ENCODE measurements at regions not wholly inside any gene's neighbourhood (a gene's known extent, or its start where the extent isn't known, plus 50 kb on each side); places are given as distances from the start of the nearest gene placed in this dataset.

DNA sequence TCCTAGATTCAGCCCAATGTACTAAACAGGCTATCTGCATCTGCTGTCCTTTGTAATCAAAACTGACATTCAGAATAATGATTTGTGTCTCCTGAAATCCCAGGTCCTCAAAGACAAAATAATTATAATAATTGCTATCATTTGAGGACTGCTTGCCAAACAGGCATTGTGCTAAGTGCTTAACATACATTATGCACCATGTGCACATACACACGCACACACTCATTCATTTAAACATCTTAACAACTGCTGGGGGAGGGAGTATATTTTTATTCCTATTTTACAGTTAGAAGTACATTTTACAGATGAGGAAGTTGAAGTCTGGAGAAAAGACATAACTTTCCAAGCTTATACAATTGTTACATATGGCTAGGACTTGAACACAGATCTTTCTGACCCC lies 308.0 kb upstream of the ZC3H12C start:
- no peak for DNase-seq
- Mint-ChIP-seq H3K4me1 (ENCODE audit: low read depth, unreplicated experiment) (no peaks in the 10 kb centered on the region), H3K27me3 (ENCODE audit: unreplicated experiment) (no peaks in the 10 kb centered on the region), H3K9me3 (ENCODE audit: low read depth, unreplicated experiment) (no peaks in the 10 kb centered on the region), H3K4me3 (ENCODE audit: low read depth, unreplicated experiment) (no peak overlapping the region), H3K36me3 (ENCODE audit: insufficient read depth, unreplicated experiment) (no peaks in the 10 kb centered on the region), H3K27ac (ENCODE audit: unreplicated experiment) (no peak overlapping the region)
- CTCF ChIA-PET, result no interaction called here
- TF ChIP-seq, protein P1, sequence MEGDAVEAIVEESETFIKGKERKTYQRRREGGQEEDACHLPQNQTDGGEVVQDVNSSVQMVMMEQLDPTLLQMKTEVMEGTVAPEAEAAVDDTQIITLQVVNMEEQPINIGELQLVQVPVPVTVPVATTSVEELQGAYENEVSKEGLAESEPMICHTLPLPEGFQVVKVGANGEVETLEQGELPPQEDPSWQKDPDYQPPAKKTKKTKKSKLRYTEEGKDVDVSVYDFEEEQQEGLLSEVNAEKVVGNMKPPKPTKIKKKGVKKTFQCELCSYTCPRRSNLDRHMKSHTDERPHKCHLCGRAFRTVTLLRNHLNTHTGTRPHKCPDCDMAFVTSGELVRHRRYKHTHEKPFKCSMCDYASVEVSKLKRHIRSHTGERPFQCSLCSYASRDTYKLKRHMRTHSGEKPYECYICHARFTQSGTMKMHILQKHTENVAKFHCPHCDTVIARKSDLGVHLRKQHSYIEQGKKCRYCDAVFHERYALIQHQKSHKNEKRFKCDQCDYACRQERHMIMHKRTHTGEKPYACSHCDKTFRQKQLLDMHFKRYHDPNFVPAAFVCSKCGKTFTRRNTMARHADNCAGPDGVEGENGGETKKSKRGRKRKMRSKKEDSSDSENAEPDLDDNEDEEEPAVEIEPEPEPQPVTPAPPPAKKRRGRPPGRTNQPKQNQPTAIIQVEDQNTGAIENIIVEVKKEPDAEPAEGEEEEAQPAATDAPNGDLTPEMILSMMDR (IDR thresholded peaks at IDR 0.05; ENCODE audit: unreplicated experiment), result no peak
- no TSS peak for BruUV-seq (replicated peaks)
- intact Hi-C loops (cut with micrococcal nuclease; ENCODE audit: unreplicated experiment), result no loop called here

DNA sequence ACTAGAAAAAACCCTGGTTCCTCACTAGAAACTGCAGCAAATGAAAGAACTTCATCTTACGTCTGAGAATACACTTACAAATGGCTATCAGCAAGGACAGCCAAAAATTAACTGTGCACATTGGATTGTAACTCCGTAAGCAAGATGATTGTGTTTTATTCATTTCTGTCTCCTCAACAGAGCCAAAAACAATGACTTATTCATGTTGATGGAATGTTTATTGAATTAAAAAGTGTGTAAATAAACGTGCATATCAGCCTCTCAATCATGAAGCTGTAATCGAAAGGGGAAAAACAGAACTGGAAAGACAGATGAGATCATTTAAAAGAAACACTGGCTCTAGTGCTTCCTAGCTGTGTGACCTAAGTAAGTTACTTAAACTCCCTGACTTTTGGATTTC lies 307.5 kb upstream of the ZC3H12C start:
- Mint-ChIP-seq H3K4me3 (ENCODE audit: low read depth, unreplicated experiment) (no peak overlapping the region), H3K27me3 (ENCODE audit: unreplicated experiment) (no peaks in the 10 kb centered on the region), H3K9me3 (ENCODE audit: low read depth, unreplicated experiment) (no peaks in the 10 kb centered on the region), H3K36me3 (ENCODE audit: insufficient read depth, unreplicated experiment) (no peaks in the 10 kb centered on the region), H3K27ac (ENCODE audit: unreplicated experiment) (no peak overlapping the region), H3K4me1 (ENCODE audit: low read depth, unreplicated experiment) (no peaks in the 10 kb centered on the region)
- intact Hi-C loops (cut with micrococcal nuclease; ENCODE audit: unreplicated experiment), result no loop called here
- no TSS peak for BruUV-seq (replicated peaks)
- CTCF ChIA-PET, result no interaction called here
- TF ChIP-seq, protein P1 (IDR thresholded peaks at IDR 0.05; ENCODE audit: unreplicated experiment), result no peak
- DNase-seq, result no peak

DNA sequence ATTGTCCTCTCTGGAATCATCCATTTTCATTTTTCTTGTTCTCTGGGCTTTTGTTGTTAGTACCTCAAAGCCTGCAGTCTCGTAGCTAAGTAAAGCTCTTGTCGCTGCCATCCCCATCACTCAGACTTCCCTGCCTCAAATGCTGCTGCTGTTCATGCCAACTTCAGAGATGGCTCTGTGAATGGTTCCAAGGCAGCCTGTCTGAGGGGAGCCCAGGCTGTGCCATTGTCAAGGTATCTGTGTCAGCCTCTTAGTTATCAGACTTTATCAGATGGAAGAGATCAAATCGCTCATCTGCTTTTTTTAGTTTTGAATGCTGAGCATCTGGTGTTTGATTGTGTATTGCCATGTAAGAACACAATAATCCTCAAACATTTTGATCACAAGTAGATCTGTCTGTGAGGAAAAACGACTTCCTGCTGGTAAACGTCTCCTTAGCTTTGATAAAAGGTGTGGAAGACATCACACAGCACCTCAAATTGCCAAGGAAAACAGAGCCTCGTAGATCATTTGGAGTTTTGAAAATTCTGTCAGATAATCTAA lies 304.2 kb upstream of the ZC3H12C start:
- Mint-ChIP-seq H3K4me1 (ENCODE audit: low read depth, unreplicated experiment) (no peaks in the 10 kb centered on the region), H3K4me3 (ENCODE audit: low read depth, unreplicated experiment) (no peak overlapping the region), H3K27ac (ENCODE audit: unreplicated experiment) (no peak overlapping the region), H3K9me3 (ENCODE audit: low read depth, unreplicated experiment) (no peaks in the 10 kb centered on the region), H3K36me3 (ENCODE audit: insufficient read depth, unreplicated experiment) (no peaks in the 10 kb centered on the region), H3K27me3 (ENCODE audit: unreplicated experiment) (no peaks in the 10 kb centered on the region)
- CTCF ChIA-PET, result interaction anchor here (0.5 kb wide), 1 partner anchor 1400 kb away, joined by 3 read pairs; no protein-coding TSS in a partner anchor
- intact Hi-C loops (cut with micrococcal nuclease; ENCODE audit: unreplicated experiment), result no loop called here
- TF ChIP-seq, protein P1 (IDR thresholded peaks at IDR 0.05; ENCODE audit: unreplicated experiment), result no peak
- DNase-seq, result no peak
- no TSS peak for BruUV-seq (replicated peaks)

DNA sequence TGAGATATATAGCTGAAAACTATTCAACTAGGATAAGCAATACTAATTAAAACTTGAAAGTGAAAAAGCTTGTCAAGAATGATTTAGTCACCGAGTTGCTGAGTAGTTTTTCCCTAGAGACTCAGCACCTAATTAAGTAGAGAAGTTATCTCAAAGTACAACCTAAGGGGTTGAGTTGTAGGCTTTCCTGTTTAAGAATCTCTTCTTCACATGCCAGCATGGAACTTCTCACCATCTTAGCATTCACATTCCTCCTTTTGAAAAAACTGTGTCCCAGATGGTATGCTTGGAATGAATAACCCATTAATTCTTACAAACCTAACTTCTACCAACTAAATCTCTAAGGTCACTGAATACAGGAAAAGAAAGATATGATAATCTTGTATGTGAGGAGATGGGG lies 303.3 kb upstream of the ZC3H12C start:
- H3K4me1 Mint-ChIP-seq (ENCODE audit: low read depth, unreplicated experiment), result peaks cover 4% of the 10 kb centered on the region
- no peaks in the 10 kb centered on the region for H3K27me3 Mint-ChIP-seq (ENCODE audit: unreplicated experiment)
- H3K27ac Mint-ChIP-seq (ENCODE audit: unreplicated experiment), result no peak overlapping the region
- no peaks in the 10 kb centered on the region for H3K36me3 Mint-ChIP-seq (ENCODE audit: insufficient read depth, unreplicated experiment)
- TF ChIP-seq, protein P1 (IDR thresholded peaks at IDR 0.05; ENCODE audit: unreplicated experiment), result no peak
- intact Hi-C loops (cut with micrococcal nuclease; ENCODE audit: unreplicated experiment), result no loop called here
- BruUV-seq (replicated peaks), result no TSS peak
- DNase-seq, result no peak
- no peaks in the 10 kb centered on the region for H3K9me3 Mint-ChIP-seq (ENCODE audit: low read depth, unreplicated experiment)
- CTCF ChIA-PET, result no interaction called here
- no peak overlapping the region for H3K4me3 Mint-ChIP-seq (ENCODE audit: low read depth, unreplicated experiment)

Data from Calu3 (cell line).